K562 (cell line): ENCODE measurements at regions not wholly inside any gene's neighbourhood (a gene's known extent, or its start where the extent isn't known, plus 50 kb on each side); places are given as distances from the start of the nearest gene placed in this dataset.

Source experiments
- ATAC-seq: fragments of 200-7000 bp; cut with Tn5 transposase; 3 replicates; pipeline ENCODE4 v1.9.1; 2020; ENCODE audit warnings: moderate library complexity
- BruUV-seq: library from RNA; stranded (reverse); fragments of 400-500 nt; replicated peaks from 2 replicates; lab custom pipeline; 2021; lab: Mats Ljungman, UMichigan
- CTCF ChIA-PET: fragments of 300-600 bp; formaldehyde crosslinking; extraction: SDS; loops from one replicate; lab custom pipeline; 2021; ENCODE audit warnings: low intra/inter-chr PET ratio; lab: Yijun Ruan, JAX
- POLR2A ChIA-PET: fragments of 300-600, 350-650 bp; sonication (Branson Sonifier 250); formaldehyde crosslinking; extraction: SDS; loops from one replicate; lab custom pipeline; 2021; ENCODE audit warnings: antibody characterized with exemption, inconsistent platforms; lab: Yijun Ruan, JAX
- DNase-seq, 4 experiments: peaks; one replicate each; pipeline versions ENCODE4 v3.0.0 to v3.0.0-alpha.2; 2011 to 2018; ENCODE audit warnings: low spot score in 3 of 4, mixed read lengths in 3 of 4; ENCODE audit errors: extremely low read depth in 1 of 4
- FAIRE-seq: peaks from 2 replicates; lab custom pipeline; 2011; peaks lifted over from hg19 to GRCh38; lab: Jason Lieb, UNC
- H2AFZ ChIP-seq: 2 replicates; pipeline ENCODE4 v1.6.0; 2011; ENCODE audit warnings: low read depth, low read length, control low read depth, inconsistent platforms
- H3K27ac ChIP-seq: fragments of 200-600 bp; 3 replicates; pipeline ENCODE4 v1.8.0; 2011; ENCODE audit warnings: low read depth, mild to moderate bottlenecking, control low read depth, inconsistent platforms, low read length, moderate library complexity, mixed read lengths; ENCODE audit errors: extremely low read depth
- H3K27me3 ChIP-seq, 2 experiments: fragments of 300-600 bp in 1 of 2; 2 replicates in 1 of 2; 3 replicates in 1 of 2; pipeline versions ENCODE4 v1.6.0 to v1.8.0; 2011; ENCODE audit warnings: inconsistent platforms in 2 of 2, low read length in 2 of 2, mild to moderate bottlenecking in 1 of 2, mixed read lengths in 1 of 2, moderate library complexity in 1 of 2; ENCODE audit not compliant: control insufficient read depth in 2 of 2, insufficient read depth in 2 of 2
- H3K36me3 ChIP-seq: fragments of 300-600 bp; 3 replicates; pipeline ENCODE4 v1.8.0; 2011; ENCODE audit warnings: mild to moderate bottlenecking, low read length, inconsistent platforms; ENCODE audit not compliant: control insufficient read depth, insufficient read depth
- H3K4me1 ChIP-seq, 2 experiments: fragments of 200-600 bp in 1 of 2; replicated peaks in 1 of 2; 2 replicates in 1 of 2; 3 replicates in 1 of 2; pipeline versions ENCODE4 v1.5.1 to v1.8.0; 2011; ENCODE audit warnings: inconsistent platforms in 2 of 2, low read length in 2 of 2, mild to moderate bottlenecking in 1 of 2, mixed read lengths in 1 of 2, moderate library complexity in 1 of 2; ENCODE audit not compliant: control insufficient read depth in 2 of 2, insufficient read depth in 2 of 2
- H3K4me2 ChIP-seq: 2 replicates; pipeline ENCODE4 v1.6.1; 2011; ENCODE audit warnings: low read length, control low read depth, inconsistent platforms, mixed read lengths; ENCODE audit not compliant: insufficient read depth
- H3K4me3 ChIP-seq: fragments of 200-600 bp; sonication (generic), shearing (Covaris generic); 2 replicates; pipeline ENCODE4 v1.5.1; 2016; ENCODE audit warnings: control low read depth, inconsistent platforms
- H3K79me2 ChIP-seq: fragments of 200-600 bp; 3 replicates; pipeline ENCODE4 v1.8.0; 2011; ENCODE audit warnings: low read length, inconsistent platforms; ENCODE audit not compliant: control insufficient read depth, insufficient read depth
- H3K9ac ChIP-seq, 2 experiments: 2 replicates each; pipeline versions ENCODE4 v1.6.0 to v1.6.1; 2011; ENCODE audit warnings: low read depth in 2 of 2, low read length in 2 of 2, control low read depth in 1 of 2, inconsistent platforms in 1 of 2, mild to moderate bottlenecking in 1 of 2, mixed read lengths in 1 of 2; ENCODE audit not compliant: insufficient read depth in 1 of 2
- H3K9me1 ChIP-seq: one replicate; pipeline ENCODE4 v1.6.0; 2011; ENCODE audit warnings: inconsistent platforms, mild to moderate bottlenecking, low read length, moderate library complexity; ENCODE audit not compliant: control insufficient read depth, insufficient read depth
- H3K9me3 ChIP-seq: replicated peaks from 2 replicates; pipeline ENCODE4 v1.5.1; 2011; ENCODE audit warnings: low read depth, low read length, inconsistent platforms; ENCODE audit not compliant: control insufficient read depth, insufficient read depth
- H4K20me1 ChIP-seq: replicated peaks from 2 replicates; pipeline ENCODE4 v1.6.1; 2011; ENCODE audit warnings: low read length, inconsistent platforms, mixed read lengths; ENCODE audit not compliant: control insufficient read depth, insufficient read depth
- ARID2 ChIP-seq: fragments of 450-650 bp; IDR thresholded peaks from 2 replicates; pipeline ENCODE4 v1.6.1; 2017; ENCODE audit warnings: antibody characterized with exemption, mild to moderate bottlenecking
- CBFA2T2 ChIP-seq: fragments of 450-650 bp; conservative IDR thresholded peaks from 2 replicates; pipeline ENCODE4 v1.6.1; 2017; ENCODE audit warnings: mild to moderate bottlenecking
- CBX5 ChIP-seq: IDR thresholded peaks from 2 replicates; pipeline ENCODE4 v1.6.1; 2014; ENCODE audit warnings: low read depth, borderline replicate concordance
- HMG20B ChIP-seq: fragments of 250-450 bp; sonication (Bioruptor Pico); IDR thresholded peaks from 2 replicates; pipeline ENCODE4 v1.5.0; 2021; ENCODE audit warnings: mild to moderate bottlenecking
- MCM7 ChIP-seq, 2 experiments: fragments of 450-650 bp; IDR thresholded peaks; 2 replicates each; pipeline ENCODE4 v1.6.1; 2016 to 2018
- PHF8 ChIP-seq: fragments of 200-600 bp; sonication (generic); IDR thresholded peaks from 2 replicates; pipeline ENCODE4 v1.6.1; 2012; ENCODE audit warnings: mixed run types, mild to moderate bottlenecking, inconsistent platforms, low read length, moderate library complexity, borderline replicate concordance
- TSC22D4 ChIP-seq: fragments of 450-650 bp; IDR thresholded peaks from 2 replicates; pipeline ENCODE4 v1.6.1; 2016; ENCODE audit warnings: missing genetic modification characterization, missing biosample characterization, control low read depth
- in situ Hi-C: fragments of 300-500 bp; cut with MboI; formaldehyde crosslinking; loops from 4 replicates; pipeline ENCODE4 v1.15.0; 2018; ENCODE audit warnings: inconsistent platforms, mixed read lengths
- intact Hi-C: fragments of 100-400 bp; cut with micrococcal nuclease; formaldehyde crosslinking; loops from 2 replicates; pipeline ENCODE4 v1.14.2; 2022
- TF ChIP-seq, protein P1 (sequence below): fragments of 450-650 bp; IDR thresholded peaks from 2 replicates; pipeline ENCODE4 v1.6.1; 2016; ENCODE audit warnings: borderline replicate concordance
- TF ChIP-seq, protein P2 (sequence below): fragments of 450-650 bp; IDR thresholded peaks from 2 replicates; pipeline ENCODE4 v1.7.0; 2016; ENCODE audit warnings: borderline replicate concordance

DNA sequence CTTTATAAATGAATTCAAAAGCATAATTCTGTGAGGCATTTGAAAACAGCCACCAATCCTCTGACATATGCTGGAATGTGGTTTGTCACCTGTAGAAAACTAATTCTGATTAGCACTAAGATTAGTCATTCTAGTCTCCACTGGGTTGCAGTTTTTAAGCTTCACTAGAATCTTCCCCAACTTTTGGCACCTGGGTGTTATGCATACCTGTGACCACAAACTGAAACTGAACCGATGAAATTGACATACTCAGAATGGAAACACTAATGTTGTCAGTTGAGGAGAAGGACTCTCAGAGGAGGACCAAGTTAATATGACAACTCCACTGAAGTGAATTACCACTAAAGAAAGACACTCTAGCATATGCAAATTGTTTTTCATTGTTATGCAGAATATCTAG is 285.8 kb upstream of the NEGR1 start (continued):
- TF ChIP-seq, protein P1, sequence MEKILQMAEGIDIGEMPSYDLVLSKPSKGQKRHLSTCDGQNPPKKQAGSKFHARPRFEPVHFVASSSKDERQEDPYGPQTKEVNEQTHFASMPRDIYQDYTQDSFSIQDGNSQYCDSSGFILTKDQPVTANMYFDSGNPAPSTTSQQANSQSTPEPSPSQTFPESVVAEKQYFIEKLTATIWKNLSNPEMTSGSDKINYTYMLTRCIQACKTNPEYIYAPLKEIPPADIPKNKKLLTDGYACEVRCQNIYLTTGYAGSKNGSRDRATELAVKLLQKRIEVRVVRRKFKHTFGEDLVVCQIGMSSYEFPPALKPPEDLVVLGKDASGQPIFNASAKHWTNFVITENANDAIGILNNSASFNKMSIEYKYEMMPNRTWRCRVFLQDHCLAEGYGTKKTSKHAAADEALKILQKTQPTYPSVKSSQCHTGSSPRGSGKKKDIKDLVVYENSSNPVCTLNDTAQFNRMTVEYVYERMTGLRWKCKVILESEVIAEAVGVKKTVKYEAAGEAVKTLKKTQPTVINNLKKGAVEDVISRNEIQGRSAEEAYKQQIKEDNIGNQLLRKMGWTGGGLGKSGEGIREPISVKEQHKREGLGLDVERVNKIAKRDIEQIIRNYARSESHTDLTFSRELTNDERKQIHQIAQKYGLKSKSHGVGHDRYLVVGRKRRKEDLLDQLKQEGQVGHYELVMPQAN: no peak
- no peak for TF ChIP-seq ARID2
- no peak for TF ChIP-seq MCM7 (IDR thresholded peaks at IDR 0.05)
- TF ChIP-seq, protein P2, sequence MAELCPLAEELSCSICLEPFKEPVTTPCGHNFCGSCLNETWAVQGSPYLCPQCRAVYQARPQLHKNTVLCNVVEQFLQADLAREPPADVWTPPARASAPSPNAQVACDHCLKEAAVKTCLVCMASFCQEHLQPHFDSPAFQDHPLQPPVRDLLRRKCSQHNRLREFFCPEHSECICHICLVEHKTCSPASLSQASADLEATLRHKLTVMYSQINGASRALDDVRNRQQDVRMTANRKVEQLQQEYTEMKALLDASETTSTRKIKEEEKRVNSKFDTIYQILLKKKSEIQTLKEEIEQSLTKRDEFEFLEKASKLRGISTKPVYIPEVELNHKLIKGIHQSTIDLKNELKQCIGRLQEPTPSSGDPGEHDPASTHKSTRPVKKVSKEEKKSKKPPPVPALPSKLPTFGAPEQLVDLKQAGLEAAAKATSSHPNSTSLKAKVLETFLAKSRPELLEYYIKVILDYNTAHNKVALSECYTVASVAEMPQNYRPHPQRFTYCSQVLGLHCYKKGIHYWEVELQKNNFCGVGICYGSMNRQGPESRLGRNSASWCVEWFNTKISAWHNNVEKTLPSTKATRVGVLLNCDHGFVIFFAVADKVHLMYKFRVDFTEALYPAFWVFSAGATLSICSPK: no peak
- TF ChIP-seq HMG20B (CRISPR knock-in tag): no peak
- TF ChIP-seq PHF8: no peak

DNA sequence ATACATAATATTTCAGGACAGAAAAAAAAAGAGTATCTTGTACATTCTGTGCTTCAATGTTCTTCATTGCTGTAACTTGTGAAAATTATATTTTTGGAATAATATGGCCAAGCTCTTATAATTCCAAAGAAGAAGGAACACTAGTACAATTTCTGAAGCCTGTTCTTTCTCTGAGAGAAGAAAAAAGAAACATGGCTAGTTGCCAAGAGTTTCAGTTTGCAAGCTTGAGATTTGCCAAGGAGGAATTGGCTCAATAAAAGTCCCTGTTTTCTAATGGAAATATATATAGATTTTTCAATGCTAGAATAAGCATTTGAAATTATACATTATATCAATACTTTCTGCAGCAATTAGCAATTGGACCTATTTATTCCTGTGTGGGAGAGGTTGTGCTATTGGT is 285.2 kb upstream of the NEGR1 start:
- DNase-seq (no peak), FAIRE-seq (no peak), ATAC-seq (no peak)
- Histone ChIP-seq H4K20me1 (no peaks in the 10 kb centered on the region), H3K9me3 (no peaks in the 10 kb centered on the region), H3K36me3 (no peaks in the 10 kb centered on the region), H3K79me2 (no peaks in the 10 kb centered on the region), H3K4me1 (no peaks in the 10 kb centered on the region), H3K4me2 (no peak overlapping the region), H3K27ac (no peak overlapping the region), H3K9me1 (no peaks in the 10 kb centered on the region), H3K27me3 (no peaks in the 10 kb centered on the region), H3K9ac (no peak overlapping the region), H2AFZ (no peak overlapping the region), H3K4me3 (no peak overlapping the region)
- ChIA-PET CTCF (no interaction called here), POLR2A (no interaction called here)
- intact Hi-C loops: no loop called here
- in situ Hi-C loops: no loop called here
- BruUV-seq: no TSS peak
- TF ChIP-seq TSC22D4 (no peak), CBX5 (no peak), CBFA2T2 (no peak)
